BE2C (cell line): ENCODE measurements at regions not wholly inside any gene's neighbourhood (a gene's known extent, or its start where the extent isn't known, plus 50 kb on each side); places are given as distances from the start of the nearest gene placed in this dataset.

Experiments used
- DNase-seq: peaks from one replicate; pipeline ENCODE4 v3.0.0-alpha.2; 2020
- H3K27me3 ChIP-seq: fragments of 250-450 bp; sonication (Bioruptor Pico); 2 replicates; pipeline ENCODE4 v1.5.1; 2020; ENCODE audit warnings: mild to moderate bottlenecking
- H3K36me3 ChIP-seq: fragments of 250-450 bp; sonication (Bioruptor Pico); 2 replicates; pipeline ENCODE4 v1.5.1; 2020; ENCODE audit warnings: mild to moderate bottlenecking
- H3K4me1 ChIP-seq: fragments of 250-450 bp; sonication (Bioruptor Pico); 2 replicates; pipeline ENCODE4 v1.5.1; 2020
- H3K4me3 ChIP-seq: 2 replicates; pipeline ENCODE4 v1.5.1; 2011; ENCODE audit warnings: low read depth, low read length
- H3K9me3 ChIP-seq: fragments of 250-450 bp; sonication (Bioruptor Pico); 2 replicates; pipeline ENCODE4 v1.5.1; 2020
- CTCF ChIP-seq: IDR thresholded peaks from 2 replicates; pipeline ENCODE4 v1.5.1; 2012; ENCODE audit warnings: mild to moderate bottlenecking, low read depth, low read length

DNA sequence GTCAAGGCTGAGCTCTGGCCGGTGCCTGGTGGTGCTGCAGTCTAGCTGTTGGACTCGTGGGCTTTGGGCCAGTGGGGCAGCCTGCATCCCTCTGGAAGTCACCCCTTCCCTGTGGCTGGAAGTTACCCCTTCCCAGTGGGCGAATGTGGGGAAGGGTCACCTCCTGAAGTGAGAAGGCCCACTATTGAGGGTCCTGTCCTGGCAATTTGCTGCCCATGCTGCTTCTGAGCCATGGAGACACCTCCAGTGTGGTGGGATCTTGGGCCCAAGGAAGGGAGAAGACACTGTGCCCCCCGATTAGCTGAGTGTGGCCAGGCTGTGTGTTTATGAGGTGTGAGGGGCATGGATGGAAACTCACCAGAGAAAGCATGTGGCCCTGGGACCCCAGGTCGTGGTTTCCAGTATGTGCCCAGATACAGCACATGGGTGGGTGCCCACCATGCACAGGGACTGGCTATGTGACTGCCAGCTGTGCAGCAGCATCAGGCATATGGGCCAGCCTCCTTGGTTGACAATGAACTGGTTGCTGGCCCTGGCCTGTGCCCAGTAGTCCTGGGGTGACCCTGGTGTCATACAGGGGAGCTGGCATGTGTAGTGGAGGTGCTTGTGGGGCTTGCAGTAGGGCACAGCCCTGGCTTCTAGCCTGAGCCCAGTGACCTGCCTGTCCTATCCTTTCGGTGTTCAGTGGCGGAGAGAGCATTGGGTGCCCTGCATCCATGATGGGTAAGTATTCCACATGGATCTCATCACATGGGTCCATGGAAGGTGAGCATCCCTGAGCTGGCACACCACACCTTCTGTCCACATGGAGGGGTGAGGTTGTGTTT, 221.2 kb downstream of the SNRPN start:
- H3K27me3 ChIP-seq = no peaks in the 10 kb centered on the region
- no peaks in the 10 kb centered on the region for H3K4me1 ChIP-seq
- no peak for DNase-seq
- no peak for TF ChIP-seq CTCF
- no peaks in the 10 kb centered on the region for H3K36me3 ChIP-seq
- H3K9me3 ChIP-seq = peaks cover 2% of the 10 kb centered on the region; the same call in 1 of the 2 replicates
- no peak overlapping the region for H3K4me3 ChIP-seq

- H3K4me3 ChIP-seq = no peak overlapping the region
Observed at GRCh38 chr15:25176616-25176923, 221.8 kb downstream of the SNRPN start.

DNA sequence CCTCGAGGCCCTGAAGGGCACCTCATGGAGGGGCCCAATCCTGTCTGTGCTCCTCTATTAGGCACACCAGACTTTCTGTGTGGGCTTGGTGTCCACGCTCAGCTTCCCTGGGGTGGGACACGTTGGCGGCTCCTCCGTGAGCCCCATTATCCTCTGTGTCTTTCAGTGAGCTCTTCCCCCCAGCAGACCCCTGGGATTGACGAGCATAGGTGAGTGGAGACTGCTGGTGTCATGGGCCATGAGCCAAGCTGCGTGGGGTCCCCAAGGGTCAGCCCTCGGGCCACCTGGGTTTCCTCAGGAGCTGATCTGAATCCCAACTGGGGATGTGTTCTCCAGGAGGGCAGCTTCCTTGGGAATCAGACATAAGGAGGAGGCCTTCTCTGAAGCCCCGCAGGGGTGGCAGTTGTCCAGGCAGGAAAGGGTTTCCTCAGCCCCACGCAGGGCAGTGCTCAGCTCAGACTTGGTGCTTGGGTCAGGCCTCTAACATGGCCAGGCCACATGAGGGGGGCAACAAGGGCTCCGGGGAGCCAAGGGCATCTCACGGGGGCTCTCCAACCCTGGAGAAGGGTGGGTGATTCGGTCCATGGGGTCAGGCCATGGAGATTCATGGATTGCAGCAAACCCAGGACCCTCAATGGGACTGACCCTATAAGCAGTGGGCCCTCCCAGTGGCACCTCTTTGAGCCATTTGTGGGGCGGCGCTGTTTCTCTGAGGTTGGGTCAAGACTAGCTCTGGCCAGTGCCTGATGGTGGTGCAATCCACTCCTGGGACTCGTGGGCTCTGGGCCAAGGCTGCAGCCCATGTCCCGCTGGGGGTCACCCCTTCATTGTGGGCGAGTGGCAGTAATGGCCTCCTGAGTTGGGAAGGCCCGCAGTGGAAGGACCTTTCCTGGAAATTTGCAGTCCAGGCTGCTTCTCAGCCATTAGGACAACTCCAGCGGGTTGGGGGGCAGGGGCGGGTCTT, 222.5 kb downstream of the SNRPN start:
- no peaks in the 10 kb centered on the region for H3K4me1 ChIP-seq
- no peaks in the 10 kb centered on the region for H3K27me3 ChIP-seq
- peak; percentile 4 for DNase-seq
- no peak for TF ChIP-seq CTCF
- no peak overlapping the region for H3K4me3 ChIP-seq
- no peaks in the 10 kb centered on the region for H3K36me3 ChIP-seq
- H3K9me3 ChIP-seq = peaks cover 4% of the 10 kb centered on the region; the same call in 1 of the 2 replicates

More at GRCh38 chr15:25176616-25176923, 221.8 kb downstream of the SNRPN start:
- no peaks in the 10 kb centered on the region for H3K27me3 ChIP-seq
- H3K9me3 ChIP-seq = peaks cover 3% of the 10 kb centered on the region; the same call in 1 of the 2 replicates
- DNase-seq = no peak
- no peaks in the 10 kb centered on the region for H3K36me3 ChIP-seq
- no peaks in the 10 kb centered on the region for H3K4me1 ChIP-seq
- no peak for TF ChIP-seq CTCF

GRCh38 chr15:25177955-25178801, 223.4 kb downstream of the SNRPN start:
- Histone ChIP-seq H3K36me3 (no peaks in the 10 kb centered on the region), H3K4me3 (no peak overlapping the region), H3K9me3 (peaks cover 4% of the 10 kb centered on the region; the same call in 1 of the 2 replicates), H3K27me3 (no peaks in the 10 kb centered on the region), H3K4me1 (no peaks in the 10 kb centered on the region)
- TF ChIP-seq CTCF = no peak
- DNase-seq = peak; percentile 3

GRCh38 chr15:25178835-25179672, 224.3 kb downstream of the SNRPN start:
- no peak overlapping the region for H3K4me3 ChIP-seq

More at GRCh38 chr15:25178835-25179672, 224.3 kb downstream of the SNRPN start:
- no peak for TF ChIP-seq CTCF
- no peak for DNase-seq
- Histone ChIP-seq H3K9me3 (peaks cover 2% of the 10 kb centered on the region; the same call in 1 of the 2 replicates), H3K27me3 (no peaks in the 10 kb centered on the region), H3K36me3 (no peaks in the 10 kb centered on the region), H3K4me1 (no peaks in the 10 kb centered on the region)
